ENCODE measurements at regions not wholly inside any gene's neighbourhood (a gene's known extent, or its start where the extent isn't known, plus 50 kb on each side); places are given as distances from the start of the nearest gene placed in this dataset.

- no peak for TF ChIP-seq CTCF (IDR thresholded peaks at IDR 0.05)
- no peak for TF ChIP-seq POLR2A (IDR thresholded peaks at IDR 0.05)
Measured at GRCh38 chr20:39280875-39281274, 318.7 kb downstream of the DHX35 start.
